ENCODE measurements at regions not wholly inside any gene's neighbourhood (a gene's known extent, or its start where the extent isn't known, plus 50 kb on each side); places are given as distances from the start of the nearest gene placed in this dataset.

- H3K4me1 ChIP-seq (ENCODE audit: control insufficient read depth, insufficient read depth, low read length) = no peaks in the 10 kb centered on the region
- no peak overlapping the region for H3K9ac ChIP-seq (ENCODE audit: low read depth, low read length)
- no peaks in the 10 kb centered on the region for H3K36me3 ChIP-seq (ENCODE audit: control insufficient read depth, insufficient read depth, low read length)
- no peak overlapping the region for H3K4me3 ChIP-seq (ENCODE audit: low read depth, low read length)
- H3K27ac ChIP-seq (ENCODE audit: low read depth, low read length) = no peak overlapping the region
- H3K27me3 ChIP-seq (ENCODE audit: control insufficient read depth, insufficient read depth, low read length) = peaks cover 13% of the 10 kb centered on the region
- no peaks in the 10 kb centered on the region for H3K9me3 ChIP-seq (ENCODE audit: control insufficient read depth, insufficient read depth, low read length)
These were observed 143.8 kb downstream of the UNC5CL start for GRCh38 chr6:40894962-40895799.

GRCh38 chr6:40893021-40893420 lies 146.0 kb downstream of the UNC5CL start:
- H3K27ac ChIP-seq (ENCODE audit: low read depth, low read length) = no peak overlapping the region
- no peak overlapping the region for H3K9ac ChIP-seq (ENCODE audit: low read depth, low read length)
- H3K4me1 ChIP-seq (ENCODE audit: control insufficient read depth, insufficient read depth, low read length) = no peaks in the 10 kb centered on the region
- no peaks in the 10 kb centered on the region for H3K9me3 ChIP-seq (ENCODE audit: control insufficient read depth, insufficient read depth, low read length)
- no peaks in the 10 kb centered on the region for H3K36me3 ChIP-seq (ENCODE audit: control insufficient read depth, insufficient read depth, low read length)
- H3K27me3 ChIP-seq (ENCODE audit: control insufficient read depth, insufficient read depth, low read length) = no peaks in the 10 kb centered on the region; the same call in 1 of the 2 replicates
- H3K4me3 ChIP-seq (ENCODE audit: low read depth, low read length) = no peak overlapping the region

- Histone ChIP-seq H3K36me3 (ENCODE audit: control insufficient read depth, insufficient read depth, low read length) (no peaks in the 10 kb centered on the region), H3K4me1 (ENCODE audit: control insufficient read depth, insufficient read depth, low read length) (no peaks in the 10 kb centered on the region), H3K9ac (ENCODE audit: low read depth, low read length) (no peak overlapping the region), H3K27ac (ENCODE audit: low read depth, low read length) (no peak overlapping the region), H3K27me3 (ENCODE audit: control insufficient read depth, insufficient read depth, low read length) (no peaks in the 10 kb centered on the region), H3K9me3 (ENCODE audit: control insufficient read depth, insufficient read depth, low read length) (no peaks in the 10 kb centered on the region), H3K4me3 (ENCODE audit: low read depth, low read length) (no peak overlapping the region)
These were observed 146.8 kb downstream of the UNC5CL start for GRCh38 chr6:40892223-40892622.

- Histone ChIP-seq H3K9ac (ENCODE audit: low read depth, low read length) (no peak overlapping the region), H3K4me3 (ENCODE audit: low read depth, low read length) (no peak overlapping the region), H3K27me3 (ENCODE audit: control insufficient read depth, insufficient read depth, low read length) (no peaks in the 10 kb centered on the region), H3K4me1 (ENCODE audit: control insufficient read depth, insufficient read depth, low read length) (no peaks in the 10 kb centered on the region), H3K9me3 (ENCODE audit: control insufficient read depth, insufficient read depth, low read length) (no peaks in the 10 kb centered on the region), H3K27ac (ENCODE audit: low read depth, low read length) (no peak overlapping the region), H3K36me3 (ENCODE audit: control insufficient read depth, insufficient read depth, low read length) (no peaks in the 10 kb centered on the region)
These were observed 147.3 kb downstream of the UNC5CL start for GRCh38 chr6:40891686-40892085.

- Histone ChIP-seq H3K9ac (ENCODE audit: low read depth, low read length) (no peak overlapping the region), H3K4me1 (ENCODE audit: control insufficient read depth, insufficient read depth, low read length) (no peaks in the 10 kb centered on the region), H3K36me3 (ENCODE audit: control insufficient read depth, insufficient read depth, low read length) (no peaks in the 10 kb centered on the region), H3K27ac (ENCODE audit: low read depth, low read length) (no peak overlapping the region), H3K4me3 (ENCODE audit: low read depth, low read length) (no peak overlapping the region), H3K27me3 (ENCODE audit: control insufficient read depth, insufficient read depth, low read length) (no peaks in the 10 kb centered on the region), H3K9me3 (ENCODE audit: control insufficient read depth, insufficient read depth, low read length) (no peaks in the 10 kb centered on the region)
These were observed 147.9 kb downstream of the UNC5CL start for GRCh38 chr6:40891131-40891530.

GRCh38 chr6:40889137-40889832 lies 149.7 kb downstream of the UNC5CL start:
- Histone ChIP-seq H3K9me3 (ENCODE audit: control insufficient read depth, insufficient read depth, low read length) (no peaks in the 10 kb centered on the region), H3K4me3 (ENCODE audit: low read depth, low read length) (no peak overlapping the region), H3K4me1 (ENCODE audit: control insufficient read depth, insufficient read depth, low read length) (no peaks in the 10 kb centered on the region), H3K36me3 (ENCODE audit: control insufficient read depth, insufficient read depth, low read length) (no peaks in the 10 kb centered on the region), H3K9ac (ENCODE audit: low read depth, low read length) (no peak overlapping the region), H3K27ac (ENCODE audit: low read depth, low read length) (no peak overlapping the region), H3K27me3 (ENCODE audit: control insufficient read depth, insufficient read depth, low read length) (no peaks in the 10 kb centered on the region)

- Histone ChIP-seq H3K36me3 (ENCODE audit: control insufficient read depth, insufficient read depth, low read length) (no peaks in the 10 kb centered on the region), H3K27me3 (ENCODE audit: control insufficient read depth, insufficient read depth, low read length) (no peaks in the 10 kb centered on the region), H3K9ac (ENCODE audit: low read depth, low read length) (no peak overlapping the region), H3K4me1 (ENCODE audit: control insufficient read depth, insufficient read depth, low read length) (no peaks in the 10 kb centered on the region), H3K4me3 (ENCODE audit: low read depth, low read length) (no peak overlapping the region), H3K9me3 (ENCODE audit: control insufficient read depth, insufficient read depth, low read length) (no peaks in the 10 kb centered on the region), H3K27ac (ENCODE audit: low read depth, low read length) (no peak overlapping the region)
These were observed 150.5 kb downstream of the UNC5CL start for GRCh38 chr6:40888456-40888990.

- no peaks in the 10 kb centered on the region for H3K27me3 ChIP-seq (ENCODE audit: control insufficient read depth, insufficient read depth, low read length)
- no peaks in the 10 kb centered on the region for H3K4me1 ChIP-seq (ENCODE audit: control insufficient read depth, insufficient read depth, low read length)
These were observed 151.2 kb downstream of the UNC5CL start for GRCh38 chr6:40887792-40888340.

GRCh38 chr6:40887079-40887791 lies 151.8 kb downstream of the UNC5CL start:
- H3K27ac ChIP-seq (ENCODE audit: low read depth, low read length) = no peak overlapping the region
- H3K4me3 ChIP-seq (ENCODE audit: low read depth, low read length) = no peak overlapping the region
- no peaks in the 10 kb centered on the region for H3K36me3 ChIP-seq (ENCODE audit: control insufficient read depth, insufficient read depth, low read length)
- no peaks in the 10 kb centered on the region for H3K27me3 ChIP-seq (ENCODE audit: control insufficient read depth, insufficient read depth, low read length)
- H3K4me1 ChIP-seq (ENCODE audit: control insufficient read depth, insufficient read depth, low read length) = no peaks in the 10 kb centered on the region
- H3K9me3 ChIP-seq (ENCODE audit: control insufficient read depth, insufficient read depth, low read length) = no peaks in the 10 kb centered on the region
- no peak overlapping the region for H3K9ac ChIP-seq (ENCODE audit: low read depth, low read length)

More at GRCh38 chr6:40887792-40888340, 151.2 kb downstream of the UNC5CL start:
- Histone ChIP-seq H3K27ac (ENCODE audit: low read depth, low read length) (no peak overlapping the region), H3K9ac (ENCODE audit: low read depth, low read length) (no peak overlapping the region), H3K9me3 (ENCODE audit: control insufficient read depth, insufficient read depth, low read length) (no peaks in the 10 kb centered on the region), H3K36me3 (ENCODE audit: control insufficient read depth, insufficient read depth, low read length) (no peaks in the 10 kb centered on the region), H3K4me3 (ENCODE audit: low read depth, low read length) (no peak overlapping the region)

GRCh38 chr6:40885139-40885774 lies 153.8 kb downstream of the UNC5CL start:
- Histone ChIP-seq H3K27ac (ENCODE audit: low read depth, low read length) (no peak overlapping the region), H3K9ac (ENCODE audit: low read depth, low read length) (no peak overlapping the region), H3K4me1 (ENCODE audit: control insufficient read depth, insufficient read depth, low read length) (no peaks in the 10 kb centered on the region), H3K4me3 (ENCODE audit: low read depth, low read length) (no peak overlapping the region), H3K36me3 (ENCODE audit: control insufficient read depth, insufficient read depth, low read length) (no peaks in the 10 kb centered on the region), H3K9me3 (ENCODE audit: control insufficient read depth, insufficient read depth, low read length) (no peaks in the 10 kb centered on the region), H3K27me3 (ENCODE audit: control insufficient read depth, insufficient read depth, low read length) (no peaks in the 10 kb centered on the region)
